Common myeloid progenitor, CD34-positive (primary cell): ENCODE measurements at regions not wholly inside any gene's neighbourhood (a gene's known extent, or its start where the extent isn't known, plus 50 kb on each side); places are given as distances from the start of the nearest gene placed in this dataset.

Experiments
- CTCF ChIA-PET: fragments of 350-600 bp; sonication (Branson Sonifier 250); formaldehyde crosslinking; loops from one replicate; lab custom pipeline; 2021; ENCODE audit warnings: antibody characterized with exemption; lab: Charles Lee
- POLR2A ChIA-PET: fragments of 350-600 bp; sonication (Branson Sonifier 250); formaldehyde crosslinking; loops from one replicate; lab custom pipeline; 2021; ENCODE audit warnings: antibody characterized with exemption; lab: Charles Lee
- DNase-seq, 3 donors: peaks; one replicate each; pipeline versions ENCODE4 v3.0.0 to v3.0.0-alpha.2; 2013
- H3K27ac ChIP-seq, 2 experiments: 1 replicate in 1 of 2; 2 replicates in 1 of 2; pipeline ENCODE4 v1.7.0; 2013; ENCODE audit warnings: inconsistent platforms in 2 of 2, low read length in 2 of 2, mild to moderate bottlenecking in 2 of 2, low read depth in 1 of 2, moderate library complexity in 1 of 2; ENCODE audit not compliant: severe bottlenecking in 2 of 2, insufficient read depth in 1 of 2, poor library complexity in 1 of 2
- H3K27me3 ChIP-seq, 5 experiments: replicated peaks in 2 of 5; 1 replicate in 3 of 5; 2 replicates in 2 of 5; pipeline versions ENCODE4 v1.6.1 to v1.7.0; 2013; ENCODE audit warnings: low read length in 4 of 5, mild to moderate bottlenecking in 2 of 5, moderate library complexity in 2 of 5, inconsistent platforms in 1 of 5; ENCODE audit not compliant: insufficient read depth in 5 of 5, control insufficient read depth in 4 of 5
- H3K36me3 ChIP-seq, 4 experiments: 1 replicate in 2 of 4; 2 replicates in 2 of 4; pipeline versions ENCODE4 v1.6.1 to v1.7.0; 2013; ENCODE audit warnings: low read length in 3 of 4, control low read depth in 1 of 4, mild to moderate bottlenecking in 1 of 4; ENCODE audit not compliant: control insufficient read depth in 4 of 4, insufficient read depth in 4 of 4
- H3K4me1 ChIP-seq, 4 experiments: 1 replicate in 3 of 4; 2 replicates in 1 of 4; pipeline versions ENCODE4 v1.6.1 to v1.7.1; 2013; ENCODE audit warnings: low read length in 3 of 4, mild to moderate bottlenecking in 3 of 4, control low read depth in 1 of 4, inconsistent platforms in 1 of 4, moderate library complexity in 1 of 4; ENCODE audit not compliant: control insufficient read depth in 4 of 4, insufficient read depth in 4 of 4; ENCODE audit errors: control extremely low read depth in 1 of 4
- H3K4me3 ChIP-seq, 7 experiments: 1 replicate in 4 of 7; 2 replicates in 3 of 7; pipeline versions ENCODE4 v1.5.1 to v1.7.0; 2013; ENCODE audit warnings: mild to moderate bottlenecking in 7 of 7, low read length in 6 of 7, moderate library complexity in 6 of 7, inconsistent platforms in 2 of 7, low read depth in 2 of 7, control low read depth in 1 of 7; ENCODE audit not compliant: insufficient read depth in 4 of 7, control insufficient read depth in 1 of 7; ENCODE audit errors: extremely low read depth in 1 of 7
- H3K9me3 ChIP-seq, 5 experiments: 1 replicate in 4 of 5; 2 replicates in 1 of 5; pipeline versions ENCODE4 v1.6.1 to v1.7.1; 2013; ENCODE audit warnings: low read length in 4 of 5, mild to moderate bottlenecking in 2 of 5, inconsistent platforms in 1 of 5, low read depth in 1 of 5, moderate library complexity in 1 of 5; ENCODE audit not compliant: control insufficient read depth in 4 of 5, insufficient read depth in 2 of 5; ENCODE audit errors: control extremely low read depth in 1 of 5
- WGBS: methylation state at CpG from one replicate; pipeline ENCODE4 v1.1.5; 2013; ENCODE audit not compliant: insufficient coverage; 5-methylcytosine and 5-hydroxymethylcytosine counted together

DNA sequence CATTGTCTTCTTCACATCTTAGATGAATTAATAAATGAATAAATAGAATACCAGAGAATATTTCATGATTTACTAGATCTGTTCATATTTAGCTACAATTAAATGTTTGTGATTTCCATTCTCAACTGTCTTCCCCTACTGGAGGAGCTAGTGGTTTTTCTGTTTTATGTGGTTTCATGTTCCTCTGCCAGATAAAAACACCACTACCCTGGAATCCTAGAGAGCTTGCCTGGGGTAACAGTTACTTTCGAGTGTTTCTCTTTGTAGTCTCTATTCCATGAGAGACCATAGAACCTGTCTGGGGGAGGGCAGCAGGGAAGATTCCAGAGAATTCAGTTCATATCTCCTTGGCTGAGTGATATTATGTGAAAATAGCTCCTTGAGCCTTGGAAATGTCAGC, 349.2 kb downstream of the INSIG2 start:
- ChIA-PET CTCF (no interaction called here), POLR2A (no interaction called here)
- WGBS, result 80% methylated on average over 1 of the region's 1 CpG
- H3K4me1 ChIP-seq, result no peaks in the 10 kb centered on the region
- no peaks in the 10 kb centered on the region for H3K9me3 ChIP-seq
- H3K27ac ChIP-seq, result no peak overlapping the region
- no peak overlapping the region for H3K4me3 ChIP-seq
- H3K36me3 ChIP-seq, result no peaks in the 10 kb centered on the region
- DNase-seq, result no peak
- H3K27me3 ChIP-seq, result peaks cover 0 to 2% (median 0%) of the 10 kb centered on the region in 5 experiments

DNA sequence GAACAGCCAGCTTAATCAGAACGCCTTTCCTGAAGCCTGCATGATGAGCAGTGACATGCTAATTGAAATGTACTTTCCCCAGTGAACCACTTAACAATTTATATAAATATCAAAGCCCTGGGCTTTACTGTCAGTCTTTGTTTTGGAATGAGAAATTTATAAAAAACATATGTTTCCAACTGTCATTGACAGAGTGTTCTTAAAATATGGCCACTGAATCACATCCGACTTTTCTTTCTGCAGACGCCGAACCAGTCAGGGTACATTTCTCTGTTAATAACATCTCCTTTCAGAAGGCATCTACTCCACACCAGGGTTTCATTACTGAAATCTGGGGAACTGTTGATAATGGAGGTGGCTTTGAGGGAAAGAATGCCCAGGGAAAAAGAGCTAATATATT, 343.7 kb downstream of the INSIG2 start:
- POLR2A ChIA-PET, result no interaction called here
- Histone ChIP-seq H3K4me3 (no peak overlapping the region), H3K9me3 (no peaks in the 10 kb centered on the region), H3K36me3 (no peaks in the 10 kb centered on the region), H3K4me1 (no peaks in the 10 kb centered on the region), H3K27ac (no peak overlapping the region), H3K27me3 (peaks cover 0 to 2% (median 0%) of the 10 kb centered on the region in 5 experiments)
- no peak for DNase-seq
- WGBS, result 77% methylated on average over 3 of the region's 4 CpGs
- CTCF ChIA-PET, result no interaction called here

DNA sequence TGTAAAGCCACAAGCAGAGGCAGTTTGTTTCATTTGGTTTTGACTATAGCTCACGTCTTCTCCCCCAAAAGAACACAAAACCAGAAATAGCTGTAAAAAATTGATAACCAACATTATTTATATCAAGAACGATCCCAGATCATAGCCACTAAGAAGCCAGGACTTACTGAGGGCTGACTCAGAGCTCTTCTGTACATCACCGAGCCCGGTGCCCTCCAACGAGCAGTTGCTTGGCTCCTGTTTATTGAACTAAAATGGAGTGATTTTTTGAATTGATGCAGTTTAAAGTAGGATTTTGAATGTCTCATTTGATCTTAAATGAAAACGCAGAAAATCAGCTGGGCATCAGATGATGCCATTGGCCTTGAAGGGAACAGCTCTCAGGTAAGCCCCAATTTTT, 343.3 kb downstream of the INSIG2 start:
- no peaks in the 10 kb centered on the region for H3K9me3 ChIP-seq
- H3K36me3 ChIP-seq, result no peaks in the 10 kb centered on the region
- ChIA-PET CTCF (no interaction called here), POLR2A (no interaction called here)
- no peak for DNase-seq
- no peaks in the 10 kb centered on the region for H3K4me1 ChIP-seq
- H3K4me3 ChIP-seq, result no peak overlapping the region
- 98% methylated on average over 3 of the region's 6 CpGs for WGBS
- H3K27me3 ChIP-seq, result peaks cover 0 to 2% (median 0%) of the 10 kb centered on the region in 5 experiments
- H3K27ac ChIP-seq, result no peak overlapping the region

DNA sequence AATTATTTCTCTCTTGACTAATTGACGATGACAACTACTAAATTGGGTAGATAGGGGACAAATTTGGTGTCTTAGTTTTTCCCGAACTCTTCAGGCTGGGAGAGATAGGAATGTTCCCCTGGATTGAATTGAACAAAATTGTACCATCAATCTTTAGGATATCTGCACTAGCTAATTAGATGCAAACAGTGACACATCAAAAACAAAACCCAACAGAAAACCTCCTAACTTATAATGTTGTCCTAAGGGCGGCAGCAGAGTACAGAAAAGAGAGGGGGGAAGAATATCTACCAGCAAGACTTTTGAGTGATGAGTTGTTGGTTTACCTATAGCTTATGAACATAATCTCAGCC, 342.9 kb downstream of the INSIG2 start:
- WGBS, result 88% methylated on average over 1 of the region's 3 CpGs
- no peak overlapping the region for H3K4me3 ChIP-seq
- H3K4me1 ChIP-seq, result no peaks in the 10 kb centered on the region
- peaks cover 0 to 2% (median 0%) of the 10 kb centered on the region in 5 experiments for H3K27me3 ChIP-seq
- POLR2A ChIA-PET, result no interaction called here
- CTCF ChIA-PET, result no interaction called here
- H3K27ac ChIP-seq, result no peak overlapping the region
- H3K9me3 ChIP-seq, result no peaks in the 10 kb centered on the region
- no peak for DNase-seq
- H3K36me3 ChIP-seq, result no peaks in the 10 kb centered on the region

DNA sequence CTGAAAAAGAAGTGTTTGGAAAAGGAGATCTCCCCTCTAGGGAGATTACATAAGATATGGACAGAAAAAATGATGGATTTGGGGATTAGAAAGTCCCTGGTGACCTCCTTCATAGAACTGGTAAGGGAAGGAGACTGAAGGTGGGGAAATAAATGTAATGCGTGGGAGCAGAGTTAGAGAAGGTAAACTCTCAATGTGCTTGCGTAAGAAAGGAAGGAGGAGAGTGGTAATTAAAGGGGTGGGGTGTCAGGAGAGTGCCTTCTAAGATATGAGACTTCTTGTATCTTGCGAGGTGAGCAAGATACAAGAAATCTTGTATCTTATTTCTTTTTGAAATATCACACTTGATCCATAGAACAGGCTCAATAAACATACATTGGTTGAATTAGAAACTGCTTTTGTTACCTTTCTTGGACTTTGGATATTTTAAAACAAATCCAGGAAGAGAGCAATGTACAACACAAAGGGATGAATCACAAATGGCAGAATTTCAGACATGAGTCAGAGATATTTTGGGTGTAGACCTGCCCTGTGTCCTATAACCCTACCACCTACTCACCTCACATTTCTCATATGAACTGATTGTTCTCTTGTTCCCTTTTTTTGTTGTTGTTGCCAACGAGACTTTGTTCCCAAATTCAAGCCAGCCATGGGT, 342.4 kb downstream of the INSIG2 start:
- DNase-seq, result no peak
- H3K9me3 ChIP-seq, result no peaks in the 10 kb centered on the region
- H3K4me1 ChIP-seq, result no peaks in the 10 kb centered on the region
- no peak overlapping the region for H3K4me3 ChIP-seq
- CTCF ChIA-PET, result no interaction called here
- H3K27me3 ChIP-seq, result peaks cover 0 to 2% (median 0%) of the 10 kb centered on the region in 5 experiments
- no peaks in the 10 kb centered on the region for H3K36me3 ChIP-seq
- no peak overlapping the region for H3K27ac ChIP-seq
- POLR2A ChIA-PET, result no interaction called here
- no CpG with 5 or more reads among the region's 4 CpGs for WGBS

DNA sequence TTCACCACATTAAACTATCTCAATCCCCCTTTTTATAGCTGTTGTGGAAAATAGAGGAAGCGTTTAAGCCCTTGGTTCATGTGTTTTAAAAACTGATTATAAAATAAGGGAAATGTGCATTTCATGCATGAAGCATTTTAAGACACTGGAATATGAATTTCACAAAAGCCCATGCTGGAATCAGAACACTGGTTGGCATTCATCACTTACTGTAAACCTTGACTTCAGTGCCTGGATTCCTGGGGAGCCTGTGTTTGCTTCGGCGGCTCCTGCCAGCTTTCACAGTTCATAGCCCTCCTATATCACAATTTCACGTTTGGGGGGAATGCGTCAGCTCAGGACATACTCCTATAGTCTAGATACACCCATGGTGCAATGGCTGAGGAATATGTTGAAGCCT, 336.9 kb downstream of the INSIG2 start:
- POLR2A ChIA-PET, result no interaction called here

DNA sequence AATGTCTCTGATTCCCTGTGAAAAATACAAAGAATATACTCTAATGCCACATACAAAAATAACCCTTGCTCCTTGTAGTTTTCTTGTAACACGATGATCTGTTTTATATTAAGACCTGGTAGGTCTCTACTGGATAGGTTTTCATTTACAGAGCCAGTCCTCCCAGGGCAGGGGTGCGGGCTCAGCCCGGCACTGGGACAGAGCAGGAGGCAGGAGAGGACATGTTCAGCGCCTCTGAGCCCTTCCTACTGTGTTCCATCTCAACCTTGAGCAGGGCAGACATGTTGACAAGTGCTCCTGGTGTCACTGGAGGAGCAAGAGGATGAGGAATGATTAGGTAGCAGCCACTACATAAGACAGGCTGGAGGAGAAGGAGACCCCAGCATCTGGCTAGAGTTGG, 335.5 kb downstream of the INSIG2 start:
- Histone ChIP-seq H3K27ac (no peak overlapping the region), H3K27me3 (no peaks in the 10 kb centered on the region), H3K9me3 (peaks cover 0 to 2% (median 0%) of the 10 kb centered on the region in 5 experiments), H3K36me3 (no peaks in the 10 kb centered on the region), H3K4me3 (no peak overlapping the region), H3K4me1 (no peaks in the 10 kb centered on the region)
- POLR2A ChIA-PET, result no interaction called here
- 93% methylated on average over 4 of the region's 4 CpGs for WGBS
- no peak for DNase-seq
- CTCF ChIA-PET, result no interaction called here

More for the DNA sequence above, 336.9 kb downstream of the INSIG2 start:
- Histone ChIP-seq H3K9me3 (peaks cover 0 to under 1% (median 0%) of the 10 kb centered on the region in 5 experiments), H3K27me3 (no peaks in the 10 kb centered on the region), H3K36me3 (no peaks in the 10 kb centered on the region), H3K4me1 (no peaks in the 10 kb centered on the region), H3K4me3 (no peak overlapping the region), H3K27ac (no peak overlapping the region)
- WGBS, result 78% methylated on average over 4 of the region's 5 CpGs
- no peak for DNase-seq
- CTCF ChIA-PET, result no interaction called here
